HG02678 (cell line): ENCODE measurements at regions not wholly inside any gene's neighbourhood (a gene's known extent, or its start where the extent isn't known, plus 50 kb on each side); places are given as distances from the start of the nearest gene placed in this dataset.
"Not testable (repeated sequence)": the region's sequence is repeated elsewhere in the genome, so short reads cannot be mapped to it uniquely, and the experiment has no call there.

Experiments used
- ATAC-seq: cut with Tn5 transposase; IDR thresholded peaks from one replicate; pipeline ENCODE4 v1.9.1; 2021; ENCODE audit warnings: mild to moderate bottlenecking, moderate library complexity; ENCODE audit not compliant: unreplicated experiment

GRCh38 chr2:76073992-76074604 is 363.4 kb upstream of the GCFC2 start:
- ATAC-seq = no peak

GRCh38 chr2:76050196-76050595 is 339.5 kb upstream of the GCFC2 start:
- no peak for ATAC-seq

- ATAC-seq = no peak
Observed at GRCh38 chr2:76044701-76045100, 334.0 kb upstream of the GCFC2 start.

GRCh38 chr2:76039505-76039904 is 328.8 kb upstream of the GCFC2 start:
- ATAC-seq = no peak

GRCh38 chr2:76027761-76028160 is 317.0 kb upstream of the GCFC2 start:
- ATAC-seq = no peak

GRCh38 chr2:76019128-76019527 is 308.4 kb upstream of the GCFC2 start:
- ATAC-seq = no peak

GRCh38 chr2:76009484-76009883 is 298.8 kb upstream of the GCFC2 start:
- ATAC-seq = no peak

GRCh38 chr2:76008001-76008702 is 297.4 kb upstream of the GCFC2 start:
- ATAC-seq = no peak

GRCh38 chr2:76000425-76000824 is 289.7 kb upstream of the GCFC2 start:
- no peak for ATAC-seq

GRCh38 chr2:75998451-75998850 is 287.7 kb upstream of the GCFC2 start:
- no peak for ATAC-seq

- ATAC-seq = no peak
Observed at GRCh38 chr2:75994759-75995158, 284.0 kb upstream of the GCFC2 start.

GRCh38 chr2:75988622-75989021 is 277.9 kb upstream of the GCFC2 start:
- not testable (repeated sequence) for ATAC-seq

GRCh38 chr2:75986617-75987016 is 275.9 kb upstream of the GCFC2 start:
- ATAC-seq = no peak

- no peak for ATAC-seq
Observed at GRCh38 chr2:75982719-75983118, 272.0 kb upstream of the GCFC2 start.

GRCh38 chr2:75964646-75965045 is 253.9 kb upstream of the GCFC2 start:
- no peak for ATAC-seq

GRCh38 chr2:75960472-75961009 is 249.8 kb upstream of the GCFC2 start:
- no peak for ATAC-seq

GRCh38 chr2:75959724-75960471 is 249.2 kb upstream of the GCFC2 start:
- ATAC-seq = no peak

- ATAC-seq = no peak
Observed at GRCh38 chr2:75954761-75955160, 244.0 kb upstream of the GCFC2 start.

- no peak for ATAC-seq
Observed at GRCh38 chr2:75952173-75952572, 241.5 kb upstream of the GCFC2 start.

- ATAC-seq = no peak
Observed at GRCh38 chr2:75949385-75950030, 238.8 kb upstream of the GCFC2 start.

GRCh38 chr2:75936311-75936710 is 225.6 kb upstream of the GCFC2 start:
- ATAC-seq = no peak
